ENCODE measurements at regions not wholly inside any gene's neighbourhood (a gene's known extent, or its start where the extent isn't known, plus 50 kb on each side); places are given as distances from the start of the nearest gene placed in this dataset.

DNA sequence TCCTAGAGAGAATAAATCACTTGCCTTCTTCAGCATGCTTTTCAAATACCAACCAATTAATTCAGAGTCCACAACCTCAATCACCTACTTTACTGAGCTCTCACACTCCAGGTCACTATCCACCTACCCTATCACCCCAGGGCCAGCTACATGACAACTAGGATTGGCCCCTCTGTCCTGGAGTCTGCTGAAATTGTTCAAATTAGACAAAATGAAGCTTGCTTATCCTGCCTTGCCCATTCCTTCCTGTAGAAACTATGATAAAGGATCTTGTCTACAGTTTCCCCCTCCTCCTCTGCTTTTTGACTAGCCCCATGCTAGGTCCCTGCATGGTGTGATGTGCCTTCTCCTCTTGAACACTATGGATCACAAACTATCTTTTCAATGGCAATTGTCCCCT is 94.5 kb downstream of the JRKL start:
- TF ChIP-seq TEAD4 (IDR thresholded peaks at IDR 0.05; ENCODE audit: borderline replicate concordance, insufficient read depth) (no peak), JUND (IDR thresholded peaks at IDR 0.05) (no peak), SMC3 (IDR thresholded peaks at IDR 0.05; ENCODE audit: low read depth, low read length) (no peak), EP300 (IDR thresholded peaks at IDR 0.05; ENCODE audit: borderline replicate concordance in 1 of 2, low read depth in 1 of 2, low read length in 1 of 2) (no peak), CHD2 (IDR thresholded peaks at IDR 0.05; ENCODE audit: low read length, partially characterized antibody) (no peak), TAF1 (IDR thresholded peaks at IDR 0.05; ENCODE audit: borderline replicate concordance, low read depth, low read length) (no peak)
- TF ChIP-seq, protein P1, sequence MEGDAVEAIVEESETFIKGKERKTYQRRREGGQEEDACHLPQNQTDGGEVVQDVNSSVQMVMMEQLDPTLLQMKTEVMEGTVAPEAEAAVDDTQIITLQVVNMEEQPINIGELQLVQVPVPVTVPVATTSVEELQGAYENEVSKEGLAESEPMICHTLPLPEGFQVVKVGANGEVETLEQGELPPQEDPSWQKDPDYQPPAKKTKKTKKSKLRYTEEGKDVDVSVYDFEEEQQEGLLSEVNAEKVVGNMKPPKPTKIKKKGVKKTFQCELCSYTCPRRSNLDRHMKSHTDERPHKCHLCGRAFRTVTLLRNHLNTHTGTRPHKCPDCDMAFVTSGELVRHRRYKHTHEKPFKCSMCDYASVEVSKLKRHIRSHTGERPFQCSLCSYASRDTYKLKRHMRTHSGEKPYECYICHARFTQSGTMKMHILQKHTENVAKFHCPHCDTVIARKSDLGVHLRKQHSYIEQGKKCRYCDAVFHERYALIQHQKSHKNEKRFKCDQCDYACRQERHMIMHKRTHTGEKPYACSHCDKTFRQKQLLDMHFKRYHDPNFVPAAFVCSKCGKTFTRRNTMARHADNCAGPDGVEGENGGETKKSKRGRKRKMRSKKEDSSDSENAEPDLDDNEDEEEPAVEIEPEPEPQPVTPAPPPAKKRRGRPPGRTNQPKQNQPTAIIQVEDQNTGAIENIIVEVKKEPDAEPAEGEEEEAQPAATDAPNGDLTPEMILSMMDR (IDR thresholded peaks at IDR 0.05), result no peak
- TF ChIP-seq, protein P2, sequence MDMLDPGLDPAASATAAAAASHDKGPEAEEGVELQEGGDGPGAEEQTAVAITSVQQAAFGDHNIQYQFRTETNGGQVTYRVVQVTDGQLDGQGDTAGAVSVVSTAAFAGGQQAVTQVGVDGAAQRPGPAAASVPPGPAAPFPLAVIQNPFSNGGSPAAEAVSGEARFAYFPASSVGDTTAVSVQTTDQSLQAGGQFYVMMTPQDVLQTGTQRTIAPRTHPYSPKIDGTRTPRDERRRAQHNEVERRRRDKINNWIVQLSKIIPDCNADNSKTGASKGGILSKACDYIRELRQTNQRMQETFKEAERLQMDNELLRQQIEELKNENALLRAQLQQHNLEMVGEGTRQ (IDR thresholded peaks at IDR 0.05; ENCODE audit: borderline replicate concordance, low read depth, low read length), result no peak

Data from SK-N-SH (cell line).